MCF 10A (cell line): ENCODE measurements at regions not wholly inside any gene's neighbourhood (a gene's known extent, or its start where the extent isn't known, plus 50 kb on each side); places are given as distances from the start of the nearest gene placed in this dataset.

Source experiments
- BruUV-seq: library from RNA; stranded (reverse); fragments of 400-500 nt; replicated peaks from 2 replicates; lab custom pipeline; 2021; lab: Mats Ljungman, UMichigan
- CTCF ChIA-PET: fragments of 300-600 bp; sonication (Branson Sonifier 250); formaldehyde crosslinking; extraction: SDS; loops from one replicate; lab custom pipeline; 2021; ENCODE audit warnings: antibody characterized with exemption, inconsistent platforms; lab: Yijun Ruan, JAX
- POLR2A ChIA-PET: fragments of 300-600, 350-650 bp; sonication (Branson Sonifier 250); formaldehyde crosslinking; extraction: SDS; loops from one replicate; lab custom pipeline; 2020; ENCODE audit warnings: antibody characterized with exemption, inconsistent platforms; lab: Yijun Ruan, JAX
- DNase-seq: peaks from one replicate; pipeline ENCODE4 v3.0.0-alpha.2; 2018; ENCODE audit not compliant: unreplicated experiment
- H3K27ac Mint-ChIP-seq: one replicate; pipeline ENCODE4 v1.8.0; 2022; ENCODE audit warnings: mild to moderate bottlenecking, low read depth, mixed read lengths; ENCODE audit not compliant: unreplicated experiment
- H3K27me3 Mint-ChIP-seq: one replicate; pipeline ENCODE4 v1.8.0; 2022; ENCODE audit warnings: mixed read lengths; ENCODE audit not compliant: insufficient read depth, unreplicated experiment
- H3K36me3 Mint-ChIP-seq: one replicate; pipeline ENCODE4 v1.8.0; 2022; ENCODE audit warnings: mild to moderate bottlenecking, moderate library complexity, mixed read lengths; ENCODE audit not compliant: insufficient read depth, unreplicated experiment
- H3K4me1 Mint-ChIP-seq: one replicate; pipeline ENCODE4 v1.8.0; 2022; ENCODE audit warnings: mixed read lengths; ENCODE audit not compliant: insufficient read depth, unreplicated experiment
- H3K4me3 Mint-ChIP-seq: one replicate; pipeline ENCODE4 v1.8.0; 2022; ENCODE audit warnings: mild to moderate bottlenecking, moderate library complexity, mixed read lengths; ENCODE audit not compliant: unreplicated experiment
- H3K9me3 Mint-ChIP-seq: one replicate; pipeline ENCODE4 v1.8.0; 2022; ENCODE audit warnings: mixed read lengths; ENCODE audit not compliant: unreplicated experiment
- CTCF ChIP-seq: fragments of 200-600 bp; IDR thresholded peaks from one replicate; pipeline ENCODE4 v1.8.0; 2022; ENCODE audit warnings: antibody characterized with exemption, mild to moderate bottlenecking; ENCODE audit not compliant: unreplicated experiment
- intact Hi-C: fragments of 100-400 bp; cut with micrococcal nuclease; formaldehyde crosslinking; loops from 2 replicates; pipeline ENCODE4 v1.14.1; 2022

- H3K4me3 Mint-ChIP-seq: no peak overlapping the region
- TF ChIP-seq CTCF: no peak
- no peak for DNase-seq
- intact Hi-C loops: no loop called here
- no peaks in the 10 kb centered on the region for H3K36me3 Mint-ChIP-seq
- ChIA-PET CTCF (interaction anchor here (0.6 to 10.2 kb wide), 8 partner anchors 10 to 176 kb away, joined by 3 to 168 read pairs (median 20); no protein-coding TSS in a partner anchor), POLR2A (interaction anchor here (0.7 to 1.5 kb wide), 2 partner anchors 82 to 87 kb away, joined by 3 to 5 read pairs; no protein-coding TSS in a partner anchor)
- no TSS peak for BruUV-seq
- no peaks in the 10 kb centered on the region for H3K9me3 Mint-ChIP-seq
- H3K27me3 Mint-ChIP-seq: no peaks in the 10 kb centered on the region
- H3K4me1 Mint-ChIP-seq: no peaks in the 10 kb centered on the region
- no peak overlapping the region for H3K27ac Mint-ChIP-seq
Measured at GRCh38 chr4:112940336-112940735, 109.1 kb upstream of the ANK2 start.

DNA sequence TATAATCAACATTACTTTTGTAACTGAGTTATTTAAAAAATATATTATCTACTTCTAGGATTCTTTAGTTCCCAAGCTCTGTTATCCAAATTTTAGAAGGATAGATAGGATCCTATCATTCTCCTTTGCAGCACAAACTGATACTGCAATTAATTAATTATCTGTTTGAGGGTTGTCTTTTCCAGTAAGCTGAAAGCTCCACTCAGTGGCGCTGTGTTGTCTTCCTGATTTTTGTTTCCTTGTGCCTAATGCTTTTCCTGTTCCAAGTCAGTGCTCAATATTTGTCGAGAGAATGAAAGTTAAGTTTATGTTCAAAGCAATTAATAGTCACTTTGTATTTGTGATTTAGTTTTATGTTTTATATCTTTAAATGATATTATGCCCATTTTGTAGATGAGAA lies 107.4 kb upstream of the ANK2 start:
- H3K27ac Mint-ChIP-seq: no peak overlapping the region
- no peaks in the 10 kb centered on the region for H3K36me3 Mint-ChIP-seq
- BruUV-seq: no TSS peak
- intact Hi-C loops: no loop called here
- CTCF ChIA-PET: interaction anchor here (0.5 to 10.2 kb wide), 7 partner anchors 10 to 389 kb away, joined by 3 to 168 read pairs (median 6); no protein-coding TSS in a partner anchor
- no peaks in the 10 kb centered on the region for H3K9me3 Mint-ChIP-seq
- H3K27me3 Mint-ChIP-seq: no peaks in the 10 kb centered on the region
- no peak for TF ChIP-seq CTCF
- POLR2A ChIA-PET: interaction anchor here (0.6 to 1.2 kb wide), 5 partner anchors 11 to 305 kb away, joined by 3 to 4 read pairs (median 3); no protein-coding TSS in a partner anchor
- no peak for DNase-seq
- no peaks in the 10 kb centered on the region for H3K4me1 Mint-ChIP-seq
- no peak overlapping the region for H3K4me3 Mint-ChIP-seq

GRCh38 chr4:112942997-112943396 lies 106.5 kb upstream of the ANK2 start:
- H3K36me3 Mint-ChIP-seq: no peaks in the 10 kb centered on the region
- no peaks in the 10 kb centered on the region for H3K9me3 Mint-ChIP-seq
- no peak overlapping the region for H3K4me3 Mint-ChIP-seq
- no peaks in the 10 kb centered on the region for H3K4me1 Mint-ChIP-seq
- CTCF ChIA-PET: interaction anchor here (0.5 to 10.2 kb wide), 6 partner anchors 9 to 1129 kb away, joined by 5 to 168 read pairs (median 8); no protein-coding TSS in a partner anchor
- no peak for TF ChIP-seq CTCF
- H3K27me3 Mint-ChIP-seq: no peaks in the 10 kb centered on the region
- intact Hi-C loops: no loop called here
- POLR2A ChIA-PET: interaction anchor here (0.7 kb wide), 2 partner anchors 20 to 812 kb away, joined by 3 read pairs; no protein-coding TSS in a partner anchor
- no peak overlapping the region for H3K27ac Mint-ChIP-seq
- DNase-seq: no peak
- no TSS peak for BruUV-seq

- H3K36me3 Mint-ChIP-seq: no peaks in the 10 kb centered on the region
- H3K9me3 Mint-ChIP-seq: no peaks in the 10 kb centered on the region
- CTCF ChIA-PET: interaction anchor here (1.1 to 10.2 kb wide), 4 partner anchors 90 to 310 kb away, joined by 3 to 168 read pairs (median 13); no protein-coding TSS in a partner anchor
- no peak for DNase-seq
- intact Hi-C loops: no loop called here
- no peaks in the 10 kb centered on the region for H3K4me1 Mint-ChIP-seq
- no TSS peak for BruUV-seq
- TF ChIP-seq CTCF: no peak
- no peak overlapping the region for H3K4me3 Mint-ChIP-seq
- no peak overlapping the region for H3K27ac Mint-ChIP-seq
- POLR2A ChIA-PET: interaction anchor here (0.7 to 1.2 kb wide), 3 partner anchors 15 to 988 kb away, joined by 3 read pairs; no protein-coding TSS in a partner anchor
- no peaks in the 10 kb centered on the region for H3K27me3 Mint-ChIP-seq
Measured at GRCh38 chr4:112944006-112944405, 105.4 kb upstream of the ANK2 start.
